ENCODE measurements at regions not wholly inside any gene's neighbourhood (a gene's known extent, or its start where the extent isn't known, plus 50 kb on each side); places are given as distances from the start of the nearest gene placed in this dataset.

- no peak for TF ChIP-seq CTCF (IDR thresholded peaks at IDR 0.05)
- no peak for TF ChIP-seq POLR2A (IDR thresholded peaks at IDR 0.05)
- TF ChIP-seq POLR2AphosphoS5 (IDR thresholded peaks at IDR 0.05): no peak
Measured at GRCh38 chr7:89401690-89402089, 606.2 kb upstream of the TEX47 start.

Data from breast epithelium (tissue), 3 donors.